Neuronal stem cell (in vitro differentiated cells): ENCODE measurements at regions not wholly inside any gene's neighbourhood (a gene's known extent, or its start where the extent isn't known, plus 50 kb on each side); places are given as distances from the start of the nearest gene placed in this dataset.

Source experiments
- DNase-seq: peaks from one replicate; pipeline ENCODE4 v3.0.0-alpha.2; 2013; ENCODE audit warnings: low spot score
- H2AFZ ChIP-seq: one replicate; pipeline ENCODE4 v1.6.1; 2013; ENCODE audit warnings: mild to moderate bottlenecking, low read length, inconsistent platforms
- H2AK5ac ChIP-seq: 2 replicates; pipeline ENCODE4 v1.6.1; 2013; ENCODE audit warnings: low read depth, mild to moderate bottlenecking, inconsistent platforms, low read length, moderate library complexity, mixed read lengths
- H2BK120ac ChIP-seq: 2 replicates; pipeline ENCODE4 v1.6.1; 2013; ENCODE audit warnings: low read depth, mild to moderate bottlenecking, inconsistent platforms, low read length, moderate library complexity, mixed read lengths
- H2BK12ac ChIP-seq: one replicate; pipeline ENCODE4 v1.6.1; 2013; ENCODE audit warnings: low read length, inconsistent platforms
- H2BK15ac ChIP-seq: 2 replicates; pipeline ENCODE4 v1.6.1; 2013; ENCODE audit warnings: mild to moderate bottlenecking, low read length, inconsistent platforms, mixed read lengths
- H2BK5ac ChIP-seq: one replicate; pipeline ENCODE4 v1.6.1; 2013; ENCODE audit warnings: inconsistent platforms, mild to moderate bottlenecking, low read length, moderate library complexity
- H3K14ac ChIP-seq: one replicate; pipeline ENCODE4 v1.6.1; 2013; ENCODE audit warnings: low read length, inconsistent platforms
- H3K18ac ChIP-seq: 2 replicates; pipeline ENCODE4 v1.6.1; 2013; ENCODE audit warnings: low read length, inconsistent platforms
- H3K23ac ChIP-seq: 2 replicates; pipeline ENCODE4 v1.6.1; 2013; ENCODE audit warnings: low read depth, mild to moderate bottlenecking, mixed read lengths, low read length, inconsistent platforms; ENCODE audit not compliant: poor library complexity
- H3K27ac ChIP-seq: replicated peaks from 3 replicates; pipeline ENCODE4 v1.5.1; 2013; ENCODE audit warnings: low read length, inconsistent platforms
- H3K27me3 ChIP-seq, 3 experiments: 2 replicates each; pipeline ENCODE4 v1.6.1; 2013; ENCODE audit warnings: low read length in 3 of 3, mild to moderate bottlenecking in 2 of 3, inconsistent platforms in 1 of 3, low read depth in 1 of 3, mixed read lengths in 1 of 3, moderate library complexity in 1 of 3; ENCODE audit not compliant: control insufficient read depth in 3 of 3, insufficient read depth in 3 of 3
- H3K36me3 ChIP-seq, 2 donors: replicated peaks in 1 of 2; 2 replicates each; pipeline ENCODE4 v1.6.1; 2013; ENCODE audit warnings: low read length in 2 of 2; ENCODE audit not compliant: control insufficient read depth in 2 of 2, insufficient read depth in 2 of 2
- H3K4ac ChIP-seq: 2 replicates; pipeline ENCODE4 v1.6.1; 2013; ENCODE audit warnings: inconsistent platforms, mild to moderate bottlenecking, low read length, moderate library complexity
- H3K4me1 ChIP-seq, 2 donors: 1 replicate in 1 of 2; 2 replicates in 1 of 2; pipeline ENCODE4 v1.6.1; 2013; ENCODE audit warnings: low read length in 2 of 2, low read depth in 1 of 2; ENCODE audit not compliant: control insufficient read depth in 2 of 2, insufficient read depth in 1 of 2
- H3K4me2 ChIP-seq: one replicate; pipeline ENCODE4 v1.6.1; 2013; ENCODE audit warnings: mild to moderate bottlenecking, low read length, inconsistent platforms; ENCODE audit not compliant: insufficient read depth, poor library complexity, severe bottlenecking
- H3K4me3 ChIP-seq, 2 donors: 2 replicates each; pipeline ENCODE4 v1.5.1; 2013; ENCODE audit warnings: low read length in 2 of 2, mild to moderate bottlenecking in 2 of 2, inconsistent platforms in 1 of 2, moderate library complexity in 1 of 2
- H3K79me1 ChIP-seq: one replicate; pipeline ENCODE4 v1.6.1; 2013; ENCODE audit warnings: low read depth, mild to moderate bottlenecking, inconsistent platforms, low read length, moderate library complexity
- H3K9ac ChIP-seq: one replicate; pipeline ENCODE4 v1.6.1; 2013; ENCODE audit warnings: mild to moderate bottlenecking, low read depth, low read length, inconsistent platforms; ENCODE audit not compliant: poor library complexity
- H3K9me3 ChIP-seq, 2 donors: replicated peaks in 1 of 2; 2 replicates each; pipeline versions ENCODE3 to v1.6.1; 2013; ENCODE audit warnings: low read length in 2 of 2, mild to moderate bottlenecking in 2 of 2, inconsistent platforms in 1 of 2, low read depth in 1 of 2, mixed read lengths in 1 of 2, moderate library complexity in 1 of 2; ENCODE audit not compliant: control insufficient read depth in 2 of 2, insufficient read depth in 1 of 2
- H4K8ac ChIP-seq: one replicate; pipeline ENCODE4 v1.6.1; 2013; ENCODE audit warnings: low read depth, mild to moderate bottlenecking, inconsistent platforms, low read length, moderate library complexity
- H4K91ac ChIP-seq: one replicate; pipeline ENCODE4 v1.6.1; 2013; ENCODE audit warnings: low read length, low read depth, mild to moderate bottlenecking, inconsistent platforms; ENCODE audit not compliant: poor library complexity
- WGBS, 2 donors: extraction: QIAGEN DNeasy Blood & Tissue Kit; methylation state at CpG; one replicate each; pipeline ENCODE4 v1.1.7; 2013; ENCODE audit warnings: missing lambda C conversion rate in 2 of 2, mixed read lengths in 1 of 2; ENCODE audit not compliant: insufficient read length in 2 of 2, insufficient replicate concordance in 1 of 2; ENCODE audit errors: extremely low coverage in 2 of 2; 5-methylcytosine and 5-hydroxymethylcytosine counted together

DNA sequence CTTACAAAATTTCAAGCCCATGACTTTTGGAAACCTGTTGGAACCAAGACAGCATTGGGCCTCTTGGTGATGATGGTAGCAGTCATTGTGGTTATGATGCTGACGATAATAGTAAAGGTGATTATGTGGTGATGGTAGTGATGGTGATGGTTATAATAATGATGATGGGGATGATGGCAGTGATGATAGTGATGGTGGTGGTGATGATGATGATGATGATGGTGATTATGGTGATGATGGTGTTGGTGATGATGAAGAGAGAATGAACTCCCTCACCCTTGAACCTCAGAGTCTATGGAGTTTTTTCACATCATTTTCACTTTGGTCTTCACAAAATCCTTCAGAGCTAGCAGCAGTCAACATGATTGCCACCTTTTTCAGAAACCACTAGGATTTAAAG lies 105.3 kb upstream of the ASIC2 start:
- Histone ChIP-seq H2AK5ac (no peak overlapping the region), H3K4me3 (no peak overlapping the region), H3K27me3 (no peaks in the 10 kb centered on the region), H4K8ac (no peak overlapping the region), H3K18ac (no peak overlapping the region), H2BK12ac (no peak overlapping the region), H4K91ac (no peak overlapping the region), H3K9me3 (no peaks in the 10 kb centered on the region), H3K14ac (no peak overlapping the region), H3K79me1 (no peaks in the 10 kb centered on the region), H3K9ac (no peak overlapping the region), H3K4ac (no peak overlapping the region), H3K27ac (no peak overlapping the region), H3K4me2 (no peak overlapping the region), H3K23ac (no peak overlapping the region), H3K36me3 (no peaks in the 10 kb centered on the region), H2BK5ac (no peak overlapping the region), H3K4me1 (no peaks in the 10 kb centered on the region), H2BK120ac (no peak overlapping the region), H2AFZ (no peak overlapping the region), H2BK15ac (no peak overlapping the region)
- no peak for DNase-seq
- 100% methylated on average over 1 of the region's 1 CpG for WGBS, 2 donors

DNA sequence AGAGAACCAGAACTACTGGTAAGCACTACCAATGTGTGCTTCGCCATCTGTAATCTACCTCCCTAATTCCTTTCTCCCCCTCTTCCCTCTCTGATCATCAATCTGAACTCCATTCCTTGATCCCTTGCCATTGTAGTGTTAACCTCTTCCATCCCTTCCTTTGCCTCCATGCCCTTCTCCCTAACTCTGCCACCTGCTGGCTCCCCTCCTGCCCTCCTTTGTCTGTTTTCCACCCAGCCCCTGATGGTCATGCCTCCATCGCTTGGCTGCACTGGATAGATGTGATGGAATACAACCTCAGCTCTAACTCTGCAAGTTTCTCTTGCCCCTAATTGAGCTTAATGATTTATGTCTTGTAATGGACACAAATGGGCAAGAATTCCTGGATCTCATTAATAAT lies 108.2 kb upstream of the ASIC2 start:
- Histone ChIP-seq H3K23ac (no peak overlapping the region), H4K8ac (no peak overlapping the region), H3K4me1 (no peaks in the 10 kb centered on the region), H3K36me3 (no peaks in the 10 kb centered on the region), H3K14ac (peak overlapping the region; percentile 51), H3K9ac (no peak overlapping the region), H3K4me3 (no peak overlapping the region), H3K79me1 (no peaks in the 10 kb centered on the region), H2BK12ac (no peak overlapping the region), H3K27ac (no peak overlapping the region), H4K91ac (no peak overlapping the region), H3K18ac (no peak overlapping the region), H2BK15ac (no peak overlapping the region), H2AK5ac (no peak overlapping the region), H2AFZ (no peak overlapping the region), H2BK120ac (no peak overlapping the region), H3K4me2 (no peak overlapping the region), H3K9me3 (no peaks in the 10 kb centered on the region), H2BK5ac (no peak overlapping the region), H3K4ac (no peak overlapping the region), H3K27me3 (no peaks in the 10 kb centered on the region)
- no peak for DNase-seq
- no CpG with 5 or more reads among the region's 2 CpGs for WGBS, 2 donors

DNA sequence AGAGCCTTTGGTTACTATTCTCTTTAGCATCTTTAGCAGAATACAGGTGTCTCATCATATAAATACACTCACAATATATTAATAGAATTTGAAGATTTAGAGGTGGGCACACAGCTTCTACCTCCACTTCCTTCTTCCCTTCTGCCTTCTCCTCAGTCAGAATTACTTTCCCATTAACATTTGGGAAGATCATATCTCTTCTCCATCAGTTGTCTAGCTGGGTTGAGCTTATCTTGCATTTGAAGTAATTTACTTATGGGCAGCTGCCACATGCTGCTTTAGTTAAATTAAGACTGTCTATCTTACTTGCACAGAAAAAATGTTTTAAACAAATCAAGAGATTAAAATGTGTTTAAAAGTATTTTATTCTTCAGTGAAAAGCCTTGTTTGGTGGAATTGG lies 110.1 kb upstream of the ASIC2 start:
- Histone ChIP-seq H3K36me3 (no peaks in the 10 kb centered on the region), H3K23ac (no peak overlapping the region), H2AFZ (no peak overlapping the region), H3K4me2 (no peak overlapping the region), H3K9me3 (no peaks in the 10 kb centered on the region), H4K91ac (no peak overlapping the region), H3K27ac (no peak overlapping the region), H2AK5ac (no peak overlapping the region), H2BK120ac (no peak overlapping the region), H2BK15ac (no peak overlapping the region), H3K27me3 (no peaks in the 10 kb centered on the region), H3K14ac (no peak overlapping the region), H3K9ac (no peak overlapping the region), H3K4me3 (no peak overlapping the region), H2BK5ac (no peak overlapping the region), H3K18ac (no peak overlapping the region), H2BK12ac (no peak overlapping the region), H3K4ac (no peak overlapping the region), H3K79me1 (no peaks in the 10 kb centered on the region), H4K8ac (no peak overlapping the region), H3K4me1 (no peaks in the 10 kb centered on the region)
- no peak for DNase-seq

DNA sequence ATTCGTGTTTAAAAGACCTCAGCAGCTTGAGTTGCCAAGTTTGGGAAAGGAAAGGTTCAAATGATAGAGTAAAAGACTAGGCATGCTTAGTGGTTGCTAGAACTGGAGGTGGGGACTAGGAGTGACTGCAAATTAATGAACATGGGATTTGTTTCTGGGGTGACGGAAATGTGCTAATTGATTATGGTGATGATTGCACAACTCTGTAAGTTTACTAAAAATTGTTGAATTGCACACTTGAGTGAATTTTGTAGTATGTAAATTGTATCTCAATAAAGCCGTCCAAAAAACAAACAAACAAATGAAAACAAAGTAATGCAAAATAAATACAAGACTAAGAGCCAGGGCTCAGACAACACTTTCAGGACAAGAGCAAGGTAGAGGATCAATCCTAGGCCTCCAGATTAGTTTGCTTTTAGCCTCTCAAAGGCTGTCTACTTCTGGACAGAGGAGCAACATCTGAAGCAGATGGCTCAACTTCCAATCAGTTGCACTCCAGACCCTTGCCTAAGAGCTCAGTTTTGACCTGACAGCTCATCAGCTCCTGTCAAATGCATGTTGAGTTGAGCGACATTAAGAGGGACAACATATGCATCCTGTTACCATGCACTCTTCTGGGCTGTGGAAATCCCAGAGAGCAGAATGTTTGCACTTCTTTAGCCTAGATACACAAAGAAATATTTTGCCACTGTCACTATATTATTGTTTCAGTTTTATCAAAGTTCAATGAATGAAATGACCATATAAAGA lies 111.2 kb upstream of the ASIC2 start:
- no peak overlapping the region for H2AFZ ChIP-seq
- H3K4me1 ChIP-seq, result no peaks in the 10 kb centered on the region
- H3K18ac ChIP-seq, result no peak overlapping the region
- no peaks in the 10 kb centered on the region for H3K27me3 ChIP-seq
- H2BK120ac ChIP-seq, result no peak overlapping the region
- no peak overlapping the region for H4K8ac ChIP-seq
- no peak overlapping the region for H3K27ac ChIP-seq
- no peaks in the 10 kb centered on the region for H3K79me1 ChIP-seq
- H4K91ac ChIP-seq, result no peak overlapping the region
- H3K14ac ChIP-seq, result no peak overlapping the region
- H2BK5ac ChIP-seq, result no peak overlapping the region
- no peaks in the 10 kb centered on the region for H3K9me3 ChIP-seq
- no peak overlapping the region for H2AK5ac ChIP-seq
- no peak overlapping the region for H3K4me2 ChIP-seq
- H3K4ac ChIP-seq, result no peak overlapping the region
- no peak overlapping the region for H2BK12ac ChIP-seq
- WGBS, 2 donors, result no CpG with 5 or more reads among the region's 4 CpGs
- H3K4me3 ChIP-seq, result no peak overlapping the region
- no peaks in the 10 kb centered on the region for H3K36me3 ChIP-seq
- DNase-seq, result no peak
- H3K9ac ChIP-seq, result no peak overlapping the region
- H2BK15ac ChIP-seq, result no peak overlapping the region
- no peak overlapping the region for H3K23ac ChIP-seq
